Coronary artery (tissue), 2 donors: ENCODE measurements at regions not wholly inside any gene's neighbourhood (a gene's known extent, or its start where the extent isn't known, plus 50 kb on each side); places are given as distances from the start of the nearest gene placed in this dataset.

Source experiments
- DNase-seq: peaks from one replicate; pipeline ENCODE4 v3.0.0-alpha.2; 2017; ENCODE audit warnings: low spot score
- H3K27ac ChIP-seq, 2 donors: fragments of 200-600 bp; sonication (generic); one replicate each; pipeline ENCODE4 v1.5.1; 2016 to 2019
- H3K4me3 ChIP-seq: fragments of 200-600 bp; sonication (generic); 2 replicates; pipeline ENCODE4 v1.5.1; 2016; ENCODE audit warnings: mild to moderate bottlenecking, moderate library complexity
- TF ChIP-seq, protein P1 (sequence below): fragments of 200-600 bp; sonication (generic); IDR thresholded peaks from one replicate; pipeline ENCODE4 v1.5.1; 2019; ENCODE audit warnings: antibody characterized with exemption

DNA sequence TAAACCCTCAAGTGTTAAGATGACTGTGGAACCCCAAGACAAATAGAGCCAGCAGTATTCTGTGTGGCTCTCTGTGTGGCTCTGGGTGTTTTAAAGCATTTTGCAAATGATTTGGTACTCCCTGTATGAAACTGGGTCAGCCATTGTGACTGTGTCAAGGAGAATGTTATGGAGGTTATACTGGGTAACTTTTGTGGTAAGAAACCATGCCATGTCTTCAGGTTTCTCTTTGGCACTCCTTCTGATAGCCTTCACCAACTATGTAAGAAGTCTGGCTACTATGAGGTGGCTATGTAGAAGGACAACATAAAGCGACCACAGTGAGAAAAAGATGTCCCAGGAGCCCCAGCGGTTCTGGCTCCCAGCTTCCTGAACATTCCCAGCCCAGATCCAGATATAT lies 226.6 kb upstream of the RHOBTB1 start:
- no peak overlapping the region for H3K27ac ChIP-seq
- TF ChIP-seq, protein P1, sequence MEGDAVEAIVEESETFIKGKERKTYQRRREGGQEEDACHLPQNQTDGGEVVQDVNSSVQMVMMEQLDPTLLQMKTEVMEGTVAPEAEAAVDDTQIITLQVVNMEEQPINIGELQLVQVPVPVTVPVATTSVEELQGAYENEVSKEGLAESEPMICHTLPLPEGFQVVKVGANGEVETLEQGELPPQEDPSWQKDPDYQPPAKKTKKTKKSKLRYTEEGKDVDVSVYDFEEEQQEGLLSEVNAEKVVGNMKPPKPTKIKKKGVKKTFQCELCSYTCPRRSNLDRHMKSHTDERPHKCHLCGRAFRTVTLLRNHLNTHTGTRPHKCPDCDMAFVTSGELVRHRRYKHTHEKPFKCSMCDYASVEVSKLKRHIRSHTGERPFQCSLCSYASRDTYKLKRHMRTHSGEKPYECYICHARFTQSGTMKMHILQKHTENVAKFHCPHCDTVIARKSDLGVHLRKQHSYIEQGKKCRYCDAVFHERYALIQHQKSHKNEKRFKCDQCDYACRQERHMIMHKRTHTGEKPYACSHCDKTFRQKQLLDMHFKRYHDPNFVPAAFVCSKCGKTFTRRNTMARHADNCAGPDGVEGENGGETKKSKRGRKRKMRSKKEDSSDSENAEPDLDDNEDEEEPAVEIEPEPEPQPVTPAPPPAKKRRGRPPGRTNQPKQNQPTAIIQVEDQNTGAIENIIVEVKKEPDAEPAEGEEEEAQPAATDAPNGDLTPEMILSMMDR, result no peak
- H3K4me3 ChIP-seq, result no peak overlapping the region
- DNase-seq, result no peak

DNA sequence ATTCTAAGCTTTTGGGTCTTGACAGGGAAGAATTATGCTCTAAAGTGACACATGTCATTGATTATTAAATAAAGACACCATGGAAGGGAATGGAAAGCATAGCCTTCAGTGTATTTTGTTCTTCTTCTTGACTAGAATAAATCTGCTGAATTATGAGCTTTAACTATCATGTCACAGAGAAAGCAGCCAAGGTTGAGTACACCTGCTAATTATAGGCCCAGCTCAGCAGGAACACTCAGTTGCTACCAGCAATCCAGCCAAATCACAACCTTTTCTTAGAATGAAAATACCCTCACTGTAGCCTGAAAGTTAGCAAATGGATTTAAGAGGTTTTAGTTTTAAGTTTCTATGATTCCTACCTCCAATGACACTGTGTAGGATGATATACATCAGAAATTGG lies 225.3 kb upstream of the RHOBTB1 start:
- H3K27ac ChIP-seq, result no peak overlapping the region
- TF ChIP-seq, protein P1, result no peak
- no peak for DNase-seq
- H3K4me3 ChIP-seq, result no peak overlapping the region

DNA sequence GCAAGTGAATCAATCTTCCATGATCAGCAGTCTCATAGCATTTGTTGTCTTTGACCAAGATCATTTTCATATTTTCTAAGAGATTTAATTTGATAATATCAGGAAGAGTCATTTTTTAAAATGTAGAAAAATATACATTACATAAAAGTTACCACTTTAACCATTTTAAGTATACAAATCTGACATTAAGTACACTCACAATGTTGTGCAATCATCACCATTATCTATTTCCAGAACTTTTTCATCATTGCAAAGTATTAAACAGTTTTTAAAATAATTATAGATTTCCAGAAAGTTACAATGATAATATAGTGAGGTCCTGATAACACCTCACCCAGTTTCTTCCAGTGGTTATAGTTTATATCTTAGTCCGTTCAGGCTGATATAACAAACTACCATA lies 222.5 kb upstream of the RHOBTB1 start:
- Histone ChIP-seq H3K4me3 (no peak overlapping the region), H3K27ac (no peak overlapping the region)
- DNase-seq, result no peak
- TF ChIP-seq, protein P1, result no peak

DNA sequence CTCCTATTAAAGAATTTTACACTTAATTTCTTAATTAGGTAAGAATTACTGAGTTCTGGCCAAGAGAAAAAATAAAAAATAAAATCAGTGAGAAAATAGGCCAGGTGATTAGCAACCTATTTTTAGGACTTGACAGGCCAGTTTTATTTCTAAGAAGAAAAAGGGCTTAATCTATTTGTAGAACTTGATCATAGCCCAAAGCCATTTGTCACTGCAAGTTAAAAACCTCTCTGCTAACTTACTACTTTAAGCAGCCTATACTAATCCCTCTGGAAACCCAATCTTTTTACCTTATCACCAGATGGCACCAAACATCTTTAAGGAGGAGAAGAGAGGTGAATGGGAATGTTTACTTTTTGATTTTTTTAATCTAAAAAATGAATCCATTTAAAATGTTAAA lies 222.1 kb upstream of the RHOBTB1 start:
- DNase-seq, result no peak
- Histone ChIP-seq H3K4me3 (no peak overlapping the region), H3K27ac (no peak overlapping the region)
- TF ChIP-seq, protein P1, result no peak

DNA sequence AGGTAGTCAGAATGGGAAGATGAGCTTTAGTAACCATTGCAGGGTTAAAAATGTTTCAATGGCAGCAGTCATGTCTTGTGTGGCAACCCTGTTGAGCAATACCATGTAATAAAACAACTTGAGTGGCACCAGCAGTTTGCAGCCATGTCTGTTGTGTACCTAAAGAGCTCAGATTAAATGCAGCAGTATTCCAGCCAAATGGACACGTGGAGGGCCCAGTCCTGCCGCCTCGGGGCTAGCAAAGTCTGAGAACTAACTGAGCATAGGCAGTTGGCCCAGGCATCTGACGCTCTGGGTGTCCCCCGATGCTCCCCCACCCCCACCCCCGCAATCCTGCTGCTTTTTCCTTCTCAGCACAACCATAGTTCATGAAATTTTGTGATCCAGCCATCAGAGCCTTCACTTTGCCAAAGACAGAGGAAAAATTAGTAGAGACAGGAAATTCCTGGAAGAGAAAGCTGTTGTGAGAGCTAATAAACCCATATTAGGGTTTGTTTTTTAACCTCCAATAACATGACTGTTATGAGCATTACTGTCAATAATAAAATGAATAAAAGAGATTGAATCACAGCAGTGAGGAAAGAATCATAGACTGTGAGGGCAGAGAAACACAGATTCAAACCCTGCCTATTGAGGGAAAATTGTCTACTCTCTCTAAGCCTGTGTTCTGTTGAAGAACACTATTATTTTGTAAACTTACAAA lies 220.6 kb upstream of the RHOBTB1 start:
- Histone ChIP-seq H3K27ac (no peak overlapping the region), H3K4me3 (no peak overlapping the region)
- no peak for DNase-seq
- TF ChIP-seq, protein P1, result no peak

DNA sequence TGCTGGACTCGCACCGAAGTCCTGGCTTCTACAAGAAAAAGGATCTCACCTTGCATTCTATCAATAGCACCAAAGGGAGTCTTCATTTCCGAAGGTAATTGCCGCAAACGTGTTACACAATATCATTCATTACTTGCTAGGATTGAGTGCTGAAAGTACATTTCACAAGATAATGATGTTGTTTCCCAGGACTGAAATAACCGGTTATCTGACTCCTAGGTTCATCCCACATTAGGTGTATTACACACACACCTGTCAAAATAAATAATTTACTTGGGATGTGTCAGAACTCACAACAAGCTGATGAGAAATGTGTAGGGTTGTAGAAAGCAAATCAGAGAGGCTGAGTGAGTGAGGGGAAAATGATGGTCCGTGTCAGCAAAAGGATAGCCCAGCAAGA lies 219.4 kb upstream of the RHOBTB1 start:
- DNase-seq, result no peak
- TF ChIP-seq, protein P1, result no peak
- Histone ChIP-seq H3K4me3 (no peak overlapping the region), H3K27ac (no peak overlapping the region)

DNA sequence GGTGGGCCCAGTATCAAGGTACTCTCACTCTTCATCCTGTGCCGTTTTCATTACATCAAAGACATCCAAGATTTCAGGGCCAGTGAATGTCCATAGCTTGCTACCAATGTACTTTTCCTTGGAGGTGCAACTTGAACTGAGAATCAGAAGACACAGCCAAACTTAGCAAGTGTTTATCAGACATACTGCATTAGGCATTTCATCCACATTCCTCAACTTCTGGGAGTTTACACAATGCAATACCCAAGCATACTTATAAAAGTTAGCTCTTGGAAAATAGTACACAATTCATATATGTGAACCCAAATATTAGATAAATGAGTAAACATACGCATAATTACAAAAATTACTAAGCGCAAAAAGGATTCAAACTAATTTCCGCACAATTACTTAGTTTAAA lies 216.3 kb upstream of the RHOBTB1 start:
- Histone ChIP-seq H3K4me3 (no peak overlapping the region), H3K27ac (no peak overlapping the region)
- TF ChIP-seq, protein P1, result no peak
- DNase-seq, result no peak
